GM12878 (cell line): ENCODE measurements at regions not wholly inside any gene's neighbourhood (a gene's known extent, or its start where the extent isn't known, plus 50 kb on each side); places are given as distances from the start of the nearest gene placed in this dataset.

Experiments
- ATAC-seq: fragments of 200-7000 bp; cut with Tn5 transposase; 3 replicates; pipeline ENCODE4 v1.9.1; 2020; ENCODE audit warnings: mild to moderate bottlenecking, moderate library complexity
- BruUV-seq: library from RNA; stranded (reverse); fragments of 400-500 nt; replicated peaks from 2 replicates; lab custom pipeline; 2021; lab: Mats Ljungman, UMichigan
- CTCF ChIA-PET: fragments of 300-600 bp; sonication (Branson Sonifier 250); formaldehyde crosslinking; extraction: SDS; loops from one replicate; lab custom pipeline; 2021; ENCODE audit warnings: inconsistent platforms; lab: Yijun Ruan, JAX
- POLR2A ChIA-PET: fragments of 350-600 bp; formaldehyde crosslinking; extraction: SDS; loops from one replicate; lab custom pipeline; 2021; ENCODE audit warnings: inconsistent platforms; lab: Charles Lee
- RAD21 ChIA-PET: fragments of 300-600 bp; sonication (Branson Sonifier 250); formaldehyde crosslinking; loops from one replicate; lab custom pipeline; 2023; ENCODE audit warnings: antibody characterized with exemption; ENCODE audit not compliant: unreplicated experiment; lab: Charles Lee
- SMC1A ChIA-PET: fragments of 300-600 bp; sonication (Branson Sonifier 250); formaldehyde crosslinking; loops from one replicate; lab custom pipeline; 2023; ENCODE audit not compliant: unreplicated experiment, uncharacterized antibody; lab: Charles Lee
- DNase-seq: peaks from one replicate; pipeline ENCODE4 v3.0.0-alpha.2; 2011; ENCODE audit warnings: low read depth, low spot score
- FAIRE-seq: peaks from 3 replicates; lab custom pipeline; 2011; peaks lifted over from hg19 to GRCh38; lab: Jason Lieb, UNC
- H2AFZ ChIP-seq: 2 replicates; pipeline ENCODE4 v1.6.0; 2011; ENCODE audit warnings: low read depth, low read length, control low read depth; ENCODE audit not compliant: control insufficient read depth
- H3K27ac ChIP-seq: 2 replicates; pipeline ENCODE4 v1.5.1; 2011; ENCODE audit warnings: control low read depth; ENCODE audit not compliant: control insufficient read depth, insufficient read depth
- H3K27me3 ChIP-seq, 2 experiments: replicated peaks in 1 of 2; 2 replicates each; pipeline versions ENCODE4 v1.6.0 to v1.6.1; 2011; ENCODE audit warnings: low read length in 1 of 2; ENCODE audit not compliant: control insufficient read depth in 2 of 2, insufficient read depth in 2 of 2
- H3K36me3 ChIP-seq, 2 experiments: 2 replicates each; pipeline ENCODE4 v1.5.1; 2011; ENCODE audit warnings: low read length in 1 of 2; ENCODE audit not compliant: control insufficient read depth in 2 of 2, insufficient read depth in 2 of 2
- H3K4me1 ChIP-seq: 2 replicates; pipeline ENCODE4 v1.6.1; 2011; ENCODE audit warnings: mild to moderate bottlenecking, low read length, moderate library complexity, mixed read lengths; ENCODE audit not compliant: control insufficient read depth, insufficient read depth
- H3K4me2 ChIP-seq: 2 replicates; pipeline ENCODE4 v1.6.0; 2011; ENCODE audit warnings: control low read depth; ENCODE audit not compliant: control insufficient read depth, insufficient read depth
- H3K4me3 ChIP-seq: fragments of 200-600 bp; sonication (generic); 2 replicates; pipeline ENCODE4 v1.5.1; 2016
- H3K79me2 ChIP-seq: 2 replicates; pipeline ENCODE4 v1.6.0; 2011; ENCODE audit warnings: low read length; ENCODE audit not compliant: control insufficient read depth, insufficient read depth
- H3K9ac ChIP-seq: 2 replicates; pipeline ENCODE4 v1.8.0; 2011; ENCODE audit warnings: low read length, control low read depth, mixed read lengths; ENCODE audit not compliant: control insufficient read depth, insufficient read depth
- H3K9me3 ChIP-seq: replicated peaks from 3 replicates; pipeline ENCODE4 v1.5.1; 2011; ENCODE audit warnings: mild to moderate bottlenecking, low read length; ENCODE audit not compliant: control insufficient read depth, insufficient read depth
- H4K20me1 ChIP-seq: 2 replicates; pipeline ENCODE4 v1.6.0; 2011; ENCODE audit not compliant: control insufficient read depth, insufficient read depth
- CBFB ChIP-seq: IDR thresholded peaks from 2 replicates; pipeline ENCODE4 v1.6.1; 2016; ENCODE audit warnings: antibody characterized with exemption, low read depth
- FOXK2 ChIP-seq: fragments of 450-650 bp; IDR thresholded peaks from 2 replicates; pipeline ENCODE4 v1.6.1; 2017; ENCODE audit warnings: mild to moderate bottlenecking, moderate library complexity
- IKZF1 ChIP-seq: fragments of 450-650 bp; conservative IDR thresholded peaks from 2 replicates; pipeline ENCODE4 v1.6.1; 2017; ENCODE audit warnings: antibody characterized with exemption, mild to moderate bottlenecking
- MEF2B ChIP-seq: fragments of 450-650 bp; IDR thresholded peaks from 2 replicates; pipeline ENCODE4 v1.6.1; 2018; ENCODE audit warnings: mild to moderate bottlenecking, moderate library complexity; ENCODE audit not compliant: partially characterized antibody, poor library complexity, severe bottlenecking
- MTA2 ChIP-seq: fragments of 450-650 bp; IDR thresholded peaks from 2 replicates; pipeline ENCODE4 v1.6.1; 2016; ENCODE audit warnings: low read depth, mild to moderate bottlenecking, moderate library complexity
- RB1 ChIP-seq: fragments of 450-650 bp; formaldehyde crosslinking; IDR thresholded peaks from 2 replicates; pipeline ENCODE4 v1.6.1; 2017; ENCODE audit warnings: mild to moderate bottlenecking, borderline replicate concordance
- SMAD1 ChIP-seq: fragments of 450-650 bp; IDR thresholded peaks from 2 replicates; pipeline ENCODE4 v1.6.1; 2018; ENCODE audit warnings: mild to moderate bottlenecking, low read depth; ENCODE audit not compliant: partially characterized antibody
- SMC3 ChIP-seq: IDR thresholded peaks from 2 replicates; pipeline ENCODE4 v1.6.1; 2011; ENCODE audit warnings: low read length, improper control_type of control experiment, borderline replicate concordance
- STAT3 ChIP-seq: IDR thresholded peaks from 2 replicates; pipeline ENCODE4 v1.6.1; 2011; ENCODE audit warnings: low read depth, low read length, improper control_type of control experiment
- ZNF384 ChIP-seq: IDR thresholded peaks from 2 replicates; pipeline ENCODE4 v1.6.1; 2012; ENCODE audit warnings: low read depth, mild to moderate bottlenecking, low read length, improper control_type of control experiment, borderline replicate concordance
- WGBS: methylation state at CpG from one replicate; pipeline ENCODE4 v1.1.6; 2016; ENCODE audit warnings: low lambda C conversion rate; ENCODE audit not compliant: insufficient replicate concordance, insufficient coverage; ENCODE audit errors: missing lambda C conversion rate; 5-methylcytosine and 5-hydroxymethylcytosine counted together
- in situ Hi-C: fragments of 300-500 bp; cut with MboI; formaldehyde crosslinking; loops from 9 replicates; pipeline ENCODE4 v1.14.3; 2018; ENCODE audit warnings: mixed read lengths
- intact Hi-C: fragments of 100-400 bp; cut with micrococcal nuclease; formaldehyde crosslinking; loops from one replicate; pipeline ENCODE4 v1.14.2; 2022; ENCODE audit not compliant: unreplicated experiment
- TF ChIP-seq, protein P1 (sequence below): fragments of 450-650 bp; IDR thresholded peaks from 2 replicates; pipeline ENCODE4 v1.6.1; 2016; ENCODE audit warnings: mild to moderate bottlenecking
- TF ChIP-seq, protein P2 (sequence below): fragments of 450-650 bp; IDR thresholded peaks from 2 replicates; pipeline ENCODE4 v1.6.1; 2017; ENCODE audit warnings: low read depth, mild to moderate bottlenecking, moderate library complexity
- TF ChIP-seq, protein P3 (sequence below): fragments of 450-650 bp; IDR thresholded peaks from 2 replicates; pipeline ENCODE4 v1.6.1; 2014; ENCODE audit warnings: mild to moderate bottlenecking

DNA sequence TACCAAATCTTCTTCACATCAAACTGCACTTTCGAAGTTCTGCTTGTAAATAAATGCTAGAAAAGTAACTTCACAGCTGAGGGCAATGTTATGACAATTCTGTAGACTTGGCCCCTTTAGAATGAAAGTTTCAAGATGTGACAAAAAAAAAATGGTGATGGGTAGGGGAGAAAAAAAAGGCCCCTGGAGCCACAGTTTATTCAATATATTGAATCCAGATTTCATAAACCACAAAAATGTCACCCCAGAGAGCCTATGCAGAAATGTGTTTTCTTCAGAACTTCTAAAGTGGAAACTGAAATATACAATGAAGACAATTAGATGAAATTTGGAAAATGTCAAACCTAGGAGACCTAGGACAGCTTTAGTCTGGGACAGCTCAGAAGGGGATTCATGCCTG lies 143.1 kb downstream of the EDN3 start:
- Histone ChIP-seq H3K9ac (no peak overlapping the region), H3K79me2 (no peaks in the 10 kb centered on the region), H3K4me2 (no peak overlapping the region), H3K27ac (no peak overlapping the region), H4K20me1 (no peaks in the 10 kb centered on the region), H3K36me3 (no peaks in the 10 kb centered on the region), H2AFZ (no peak overlapping the region), H3K4me3 (no peak overlapping the region), H3K9me3 (no peaks in the 10 kb centered on the region), H3K4me1 (no peaks in the 10 kb centered on the region), H3K27me3 (peaks cover 2 to 6% of the 10 kb centered on the region in 2 experiments; a peak in 1 of 4 replicates)
- no peak for DNase-seq
- POLR2A ChIA-PET = no interaction called here
- SMC1A ChIA-PET = no interaction called here
- intact Hi-C loops = no loop called here
- ATAC-seq = no peak
- no TSS peak for BruUV-seq
- RAD21 ChIA-PET = no interaction called here
- TF ChIP-seq, protein P1, sequence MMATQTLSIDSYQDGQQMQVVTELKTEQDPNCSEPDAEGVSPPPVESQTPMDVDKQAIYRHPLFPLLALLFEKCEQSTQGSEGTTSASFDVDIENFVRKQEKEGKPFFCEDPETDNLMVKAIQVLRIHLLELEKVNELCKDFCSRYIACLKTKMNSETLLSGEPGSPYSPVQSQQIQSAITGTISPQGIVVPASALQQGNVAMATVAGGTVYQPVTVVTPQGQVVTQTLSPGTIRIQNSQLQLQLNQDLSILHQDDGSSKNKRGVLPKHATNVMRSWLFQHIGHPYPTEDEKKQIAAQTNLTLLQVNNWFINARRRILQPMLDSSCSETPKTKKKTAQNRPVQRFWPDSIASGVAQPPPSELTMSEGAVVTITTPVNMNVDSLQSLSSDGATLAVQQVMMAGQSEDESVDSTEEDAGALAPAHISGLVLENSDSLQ = no peak
- in situ Hi-C loops = no loop called here
- no peak for FAIRE-seq
- CTCF ChIA-PET = no interaction called here
- 0% methylated on average over 1 of the region's 1 CpG for WGBS

DNA sequence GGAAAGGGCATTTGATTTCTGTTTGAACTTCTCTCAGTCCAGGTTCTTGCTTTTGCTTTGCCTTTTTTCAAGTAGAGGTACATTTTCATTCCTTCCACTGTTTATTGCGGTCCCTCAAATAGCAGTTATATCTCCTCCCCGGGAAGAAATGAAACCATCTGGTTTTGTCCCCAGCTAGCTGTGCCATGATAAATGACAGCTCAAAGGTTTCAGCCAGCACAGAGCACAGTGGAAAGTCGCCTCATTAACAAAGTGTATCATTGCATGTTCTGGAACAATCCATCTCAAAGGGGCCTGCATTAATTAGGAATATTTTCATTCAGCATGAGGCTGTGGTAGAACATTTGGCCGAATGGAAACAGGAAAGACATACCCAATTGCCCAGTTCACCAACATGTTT lies 146.0 kb downstream of the EDN3 start:
- FAIRE-seq (no peak), DNase-seq (no peak), ATAC-seq (no peak)
- Histone ChIP-seq H3K9me3 (no peaks in the 10 kb centered on the region), H3K27me3 (peaks cover 0 to 6% of the 10 kb centered on the region in 2 experiments; a peak in 1 of 4 replicates), H3K4me1 (no peaks in the 10 kb centered on the region), H4K20me1 (no peaks in the 10 kb centered on the region), H3K27ac (no peak overlapping the region), H3K9ac (no peak overlapping the region), H3K4me3 (no peak overlapping the region), H2AFZ (no peak overlapping the region), H3K4me2 (no peak overlapping the region), H3K36me3 (no peaks in the 10 kb centered on the region), H3K79me2 (no peaks in the 10 kb centered on the region)
- in situ Hi-C loops (no loop called here), intact Hi-C loops (no loop called here)
- no TSS peak for BruUV-seq
- WGBS = 50% methylated on average over 4 of the region's 4 CpGs
- RAD21 ChIA-PET = no interaction called here
- CTCF ChIA-PET = no interaction called here
- SMC1A ChIA-PET = no interaction called here
- POLR2A ChIA-PET = no interaction called here
- TF ChIP-seq ZNF384 (no peak), IKZF1 (no peak), SMAD1 (no peak), CBFB (no peak), MEF2B (no peak), MTA2 (no peak), SMC3 (no peak), STAT3 (no peak), FOXK2 (no peak), RB1 (no peak)
- TF ChIP-seq, protein P2, sequence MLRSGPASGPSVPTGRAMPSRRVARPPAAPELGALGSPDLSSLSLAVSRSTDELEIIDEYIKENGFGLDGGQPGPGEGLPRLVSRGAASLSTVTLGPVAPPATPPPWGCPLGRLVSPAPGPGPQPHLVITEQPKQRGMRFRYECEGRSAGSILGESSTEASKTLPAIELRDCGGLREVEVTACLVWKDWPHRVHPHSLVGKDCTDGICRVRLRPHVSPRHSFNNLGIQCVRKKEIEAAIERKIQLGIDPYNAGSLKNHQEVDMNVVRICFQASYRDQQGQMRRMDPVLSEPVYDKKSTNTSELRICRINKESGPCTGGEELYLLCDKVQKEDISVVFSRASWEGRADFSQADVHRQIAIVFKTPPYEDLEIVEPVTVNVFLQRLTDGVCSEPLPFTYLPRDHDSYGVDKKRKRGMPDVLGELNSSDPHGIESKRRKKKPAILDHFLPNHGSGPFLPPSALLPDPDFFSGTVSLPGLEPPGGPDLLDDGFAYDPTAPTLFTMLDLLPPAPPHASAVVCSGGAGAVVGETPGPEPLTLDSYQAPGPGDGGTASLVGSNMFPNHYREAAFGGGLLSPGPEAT = no peak
- TF ChIP-seq, protein P3, sequence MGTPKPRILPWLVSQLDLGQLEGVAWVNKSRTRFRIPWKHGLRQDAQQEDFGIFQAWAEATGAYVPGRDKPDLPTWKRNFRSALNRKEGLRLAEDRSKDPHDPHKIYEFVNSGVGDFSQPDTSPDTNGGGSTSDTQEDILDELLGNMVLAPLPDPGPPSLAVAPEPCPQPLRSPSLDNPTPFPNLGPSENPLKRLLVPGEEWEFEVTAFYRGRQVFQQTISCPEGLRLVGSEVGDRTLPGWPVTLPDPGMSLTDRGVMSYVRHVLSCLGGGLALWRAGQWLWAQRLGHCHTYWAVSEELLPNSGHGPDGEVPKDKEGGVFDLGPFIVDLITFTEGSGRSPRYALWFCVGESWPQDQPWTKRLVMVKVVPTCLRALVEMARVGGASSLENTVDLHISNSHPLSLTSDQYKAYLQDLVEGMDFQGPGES = no peak
